NB4 (cell line): ENCODE measurements at regions not wholly inside any gene's neighbourhood (a gene's known extent, or its start where the extent isn't known, plus 50 kb on each side); places are given as distances from the start of the nearest gene placed in this dataset.

Experiments
- CTCF ChIP-seq: IDR thresholded peaks from one replicate; pipeline ENCODE4 v1.5.1; 2012; ENCODE audit warnings: low read depth, low read length
- MAX ChIP-seq: IDR thresholded peaks from 2 replicates; pipeline ENCODE4 v1.6.1; 2011; ENCODE audit warnings: low read depth, low read length
- POLR2A ChIP-seq: IDR thresholded peaks from 2 replicates; pipeline ENCODE4 v1.6.1; 2011; ENCODE audit warnings: mild to moderate bottlenecking; ENCODE audit not compliant: insufficient read length; ENCODE audit errors: extremely low read depth

DNA sequence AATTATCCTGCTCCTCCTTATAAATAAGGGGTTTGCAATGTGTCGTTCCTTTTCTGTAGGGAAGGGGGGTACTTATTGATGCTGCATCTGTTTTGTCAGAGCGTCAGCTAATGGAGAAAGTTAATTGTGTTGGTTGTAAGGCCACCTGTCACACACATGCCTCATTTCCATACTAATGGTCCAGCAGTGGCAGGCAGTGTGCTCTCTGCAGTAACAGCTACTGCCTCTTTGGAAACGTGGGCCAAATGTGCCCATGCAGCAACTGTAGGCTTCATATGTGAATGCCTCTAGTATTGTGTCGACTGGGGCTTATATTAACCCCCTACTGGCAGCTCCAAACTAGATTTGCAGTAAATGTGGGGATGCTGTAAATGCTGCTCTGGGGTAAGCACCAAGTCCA lies 56.3 kb upstream of the OLIG3 start:
- TF ChIP-seq CTCF (no peak), POLR2A (no peak), MAX (no peak)
